Natural killer cell (primary cell): ENCODE measurements at regions not wholly inside any gene's neighbourhood (a gene's known extent, or its start where the extent isn't known, plus 50 kb on each side); places are given as distances from the start of the nearest gene placed in this dataset.

Experiments used
- ATAC-seq, 3 donors: fragments of 150-1000 bp in 2 of 3; fragments of 200-7000 bp in 1 of 3; cut with Tn5 transposase; 1 replicate in 1 of 3; 2 replicates in 2 of 3; pipeline ENCODE4 v1.10.0; 2021; ENCODE audit warnings: mild to moderate bottlenecking in 2 of 3, moderate library complexity in 2 of 3
- DNase-seq, 2 donors: peaks; one replicate each; pipeline versions ENCODE4 v3.0.0 to v3.0.0-alpha.2; 2013 to 2021; ENCODE audit warnings: mixed read lengths in 1 of 2
- H3K27ac ChIP-seq: one replicate; pipeline ENCODE4 v1.5.1; 2013; ENCODE audit warnings: mild to moderate bottlenecking, low read length
- H3K27me3 ChIP-seq: one replicate; pipeline ENCODE4 v1.6.1; 2013; ENCODE audit warnings: low read length; ENCODE audit not compliant: control insufficient read depth, insufficient read depth
- H3K36me3 ChIP-seq: one replicate; pipeline ENCODE4 v1.6.1; 2013; ENCODE audit warnings: low read length; ENCODE audit not compliant: control insufficient read depth, insufficient read depth
- H3K4me1 ChIP-seq: one replicate; pipeline ENCODE4 v1.6.1; 2013; ENCODE audit warnings: low read length; ENCODE audit not compliant: control insufficient read depth, insufficient read depth
- H3K4me3 ChIP-seq: one replicate; pipeline ENCODE4 v1.5.1; 2013; ENCODE audit warnings: low read length
- H3K9me3 ChIP-seq: one replicate; pipeline ENCODE4 v1.6.1; 2013; ENCODE audit warnings: low read length; ENCODE audit not compliant: control insufficient read depth, insufficient read depth
- H3K27ac Mint-ChIP-seq, 2 donors: one replicate each; pipeline ENCODE4 v1.8.0; 2022; ENCODE audit warnings: mild to moderate bottlenecking in 2 of 2, mixed read lengths in 2 of 2, moderate library complexity in 1 of 2
- H3K27me3 Mint-ChIP-seq, 2 donors: one replicate each; pipeline ENCODE4 v1.8.0; 2022; ENCODE audit warnings: low read depth in 2 of 2, mixed read lengths in 2 of 2
- H3K36me3 Mint-ChIP-seq: one replicate; pipeline ENCODE4 v1.8.0; 2022; ENCODE audit warnings: mixed read lengths
- H3K4me1 Mint-ChIP-seq, 2 donors: one replicate each; pipeline ENCODE4 v1.8.0; 2022; ENCODE audit warnings: mixed read lengths in 2 of 2
- H3K4me3 Mint-ChIP-seq: one replicate; pipeline ENCODE4 v1.8.0; 2022; ENCODE audit warnings: mild to moderate bottlenecking, moderate library complexity, mixed read lengths
- H3K9me3 Mint-ChIP-seq, 2 donors: one replicate each; pipeline ENCODE4 v1.8.0; 2022; ENCODE audit warnings: mixed read lengths in 2 of 2
- WGBS: methylation state at CpG from one replicate; pipeline ENCODE4 v1.1.7; 2013; ENCODE audit warnings: missing lambda C conversion rate; ENCODE audit not compliant: insufficient coverage; 5-methylcytosine and 5-hydroxymethylcytosine counted together
- intact Hi-C: fragments of 100-400 bp; cut with micrococcal nuclease; formaldehyde crosslinking; loops from one replicate; pipeline ENCODE4 v1.14.2; 2022
- TF ChIP-seq, protein P1 (sequence below): fragments of 200-600 bp; IDR thresholded peaks from one replicate; pipeline ENCODE4 v1.8.0; 2022; ENCODE audit warnings: antibody characterized with exemption

DNA sequence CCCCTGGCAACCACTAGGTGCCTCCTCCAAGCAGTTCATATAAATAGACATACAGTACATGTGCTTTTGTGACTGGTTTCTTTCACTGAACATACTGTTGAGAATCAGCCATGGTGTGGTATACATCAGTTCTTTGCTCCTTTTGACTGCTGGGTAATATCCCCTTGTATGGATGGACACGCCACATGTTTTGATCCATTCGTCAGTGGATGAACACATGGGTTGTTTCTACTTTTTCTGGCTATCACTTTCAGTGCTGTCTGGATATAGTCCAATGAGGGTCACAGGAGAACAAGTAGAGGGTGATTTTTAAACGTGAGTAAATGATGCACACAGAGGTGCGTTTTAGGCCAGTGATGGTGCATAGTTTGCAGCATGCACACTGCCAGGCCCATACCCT lies 183.9 kb downstream of the FOXA2 start:
- 85% methylated on average over 4 of the region's 4 CpGs for WGBS
- H3K9me3 ChIP-seq = no peaks in the 10 kb centered on the region

DNA sequence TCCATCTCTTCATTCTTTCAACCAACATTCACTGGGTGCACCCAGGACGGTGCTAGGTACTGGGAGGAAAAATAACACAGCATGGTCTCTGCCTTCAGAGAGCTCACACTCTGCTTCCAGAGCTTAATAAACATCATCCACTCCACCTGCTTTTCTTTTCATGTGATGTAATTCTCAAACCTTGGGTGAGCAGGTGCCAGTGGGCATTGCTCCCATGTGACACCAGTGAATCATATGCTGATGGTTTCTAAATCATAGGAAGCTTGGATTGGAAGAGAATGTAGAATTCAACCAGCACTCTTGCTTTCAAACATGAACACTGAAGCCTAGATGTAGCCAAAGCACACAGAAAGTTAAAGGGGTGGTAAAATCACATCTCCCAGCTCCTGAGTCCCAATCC lies 189.8 kb downstream of the FOXA2 start:
- H3K9me3 ChIP-seq = no peaks in the 10 kb centered on the region
- Mint-ChIP-seq H3K27me3 (peaks cover 0 to 9% of the 10 kb centered on the region in 2 donors), H3K9me3 (peaks cover 2 to 3% of the 10 kb centered on the region in 2 donors), H3K4me1 (no peaks in the 10 kb centered on the region), H3K4me3 (no peak overlapping the region), H3K27ac (no peak overlapping the region), H3K36me3 (no peaks in the 10 kb centered on the region)
- ATAC-seq (no peak), DNase-seq (no peak)
- no peaks in the 10 kb centered on the region for H3K4me1 ChIP-seq
- no peak overlapping the region for H3K27ac ChIP-seq
- no peaks in the 10 kb centered on the region for H3K27me3 ChIP-seq
- 85% methylated on average over 1 of the region's 1 CpG for WGBS
- intact Hi-C loops = no loop called here
- no peaks in the 10 kb centered on the region for H3K36me3 ChIP-seq
- TF ChIP-seq, protein P1, sequence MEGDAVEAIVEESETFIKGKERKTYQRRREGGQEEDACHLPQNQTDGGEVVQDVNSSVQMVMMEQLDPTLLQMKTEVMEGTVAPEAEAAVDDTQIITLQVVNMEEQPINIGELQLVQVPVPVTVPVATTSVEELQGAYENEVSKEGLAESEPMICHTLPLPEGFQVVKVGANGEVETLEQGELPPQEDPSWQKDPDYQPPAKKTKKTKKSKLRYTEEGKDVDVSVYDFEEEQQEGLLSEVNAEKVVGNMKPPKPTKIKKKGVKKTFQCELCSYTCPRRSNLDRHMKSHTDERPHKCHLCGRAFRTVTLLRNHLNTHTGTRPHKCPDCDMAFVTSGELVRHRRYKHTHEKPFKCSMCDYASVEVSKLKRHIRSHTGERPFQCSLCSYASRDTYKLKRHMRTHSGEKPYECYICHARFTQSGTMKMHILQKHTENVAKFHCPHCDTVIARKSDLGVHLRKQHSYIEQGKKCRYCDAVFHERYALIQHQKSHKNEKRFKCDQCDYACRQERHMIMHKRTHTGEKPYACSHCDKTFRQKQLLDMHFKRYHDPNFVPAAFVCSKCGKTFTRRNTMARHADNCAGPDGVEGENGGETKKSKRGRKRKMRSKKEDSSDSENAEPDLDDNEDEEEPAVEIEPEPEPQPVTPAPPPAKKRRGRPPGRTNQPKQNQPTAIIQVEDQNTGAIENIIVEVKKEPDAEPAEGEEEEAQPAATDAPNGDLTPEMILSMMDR = no peak
- H3K4me3 ChIP-seq = no peak overlapping the region

More for the DNA sequence above, 183.9 kb downstream of the FOXA2 start:
- Mint-ChIP-seq H3K4me3 (no peak overlapping the region), H3K36me3 (no peaks in the 10 kb centered on the region), H3K27me3 (peaks cover 0 to 9% of the 10 kb centered on the region in 2 donors), H3K9me3 (peaks cover 2 to 3% of the 10 kb centered on the region in 2 donors), H3K27ac (no peak overlapping the region), H3K4me1 (peaks cover 20 to 24% of the 10 kb centered on the region in 2 donors)
- Histone ChIP-seq H3K4me3 (no peak overlapping the region), H3K27me3 (no peaks in the 10 kb centered on the region), H3K27ac (no peak overlapping the region), H3K36me3 (no peaks in the 10 kb centered on the region), H3K4me1 (peaks cover 7% of the 10 kb centered on the region)
- intact Hi-C loops = no loop called here
- DNase-seq (no peak), ATAC-seq (no peak)
- TF ChIP-seq, protein P1 = no peak

GRCh38 chr20:22390543-22390903 lies 193.8 kb downstream of the FOXA2 start:
- no peak for ATAC-seq
- no peaks in the 10 kb centered on the region for H3K36me3 Mint-ChIP-seq
- Histone ChIP-seq H3K4me3 (no peak overlapping the region), H3K27ac (no peak overlapping the region), H3K36me3 (no peaks in the 10 kb centered on the region), H3K4me1 (no peaks in the 10 kb centered on the region), H3K27me3 (no peaks in the 10 kb centered on the region), H3K9me3 (no peaks in the 10 kb centered on the region)
- no peak overlapping the region for H3K4me3 Mint-ChIP-seq
- WGBS = 94% methylated on average over 5 of the region's 5 CpGs
- no peaks in the 10 kb centered on the region for H3K9me3 Mint-ChIP-seq
- TF ChIP-seq, protein P1 = no peak
- H3K4me1 Mint-ChIP-seq = no peaks in the 10 kb centered on the region
- H3K27ac Mint-ChIP-seq = no peak overlapping the region
- DNase-seq = no peak
- peaks cover 0 to 4% of the 10 kb centered on the region in 2 donors for H3K27me3 Mint-ChIP-seq
- intact Hi-C loops = no loop called here

DNA sequence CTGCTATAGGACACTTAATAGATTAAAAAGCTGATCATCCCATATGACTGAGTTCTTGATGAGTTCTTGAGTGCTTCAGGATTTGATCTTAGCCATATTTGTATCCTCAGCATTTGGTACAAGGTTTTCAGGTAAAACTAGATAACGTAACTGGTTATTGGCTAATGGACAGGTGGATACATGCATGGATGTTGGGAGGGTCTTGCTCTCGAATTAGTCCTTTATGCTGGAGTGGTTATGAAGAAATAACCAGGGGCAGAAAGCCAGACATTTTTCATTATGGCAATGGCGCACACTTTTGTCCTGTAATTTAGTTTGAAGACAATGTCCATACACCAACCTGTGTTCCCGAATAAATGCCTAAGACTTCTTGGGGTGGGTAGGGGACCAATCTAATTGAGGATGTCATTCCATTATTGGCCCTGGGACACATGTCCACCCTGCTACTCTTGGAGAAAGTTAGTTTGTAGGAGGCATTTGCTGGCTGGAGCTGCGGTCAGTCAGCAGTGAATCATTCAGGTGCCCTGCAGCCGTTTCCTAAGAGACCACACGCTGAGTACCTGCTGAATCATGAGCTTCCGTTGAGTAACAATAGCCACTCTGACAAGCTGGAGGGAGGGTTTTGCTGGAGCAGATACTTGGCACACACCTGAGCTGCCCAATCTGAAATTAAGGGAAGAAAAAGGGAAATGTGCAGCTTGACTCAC lies 194.4 kb downstream of the FOXA2 start:
- H3K4me1 Mint-ChIP-seq = no peaks in the 10 kb centered on the region
- intact Hi-C loops = no loop called here
- ATAC-seq = no peak
- H3K9me3 ChIP-seq = no peaks in the 10 kb centered on the region
- H3K4me3 Mint-ChIP-seq = no peak overlapping the region
- DNase-seq = no peak
- WGBS = 90% methylated on average over 8 of the region's 8 CpGs
- H3K4me1 ChIP-seq = no peaks in the 10 kb centered on the region
- H3K36me3 ChIP-seq = no peaks in the 10 kb centered on the region
- no peak overlapping the region for H3K27ac Mint-ChIP-seq
- H3K4me3 ChIP-seq = no peak overlapping the region
- no peaks in the 10 kb centered on the region for H3K9me3 Mint-ChIP-seq
- H3K27me3 Mint-ChIP-seq = peaks cover 0 to 6% of the 10 kb centered on the region in 2 donors
- H3K27ac ChIP-seq = no peak overlapping the region
- H3K36me3 Mint-ChIP-seq = no peaks in the 10 kb centered on the region
- TF ChIP-seq, protein P1 = no peak
- H3K27me3 ChIP-seq = no peaks in the 10 kb centered on the region
